NB4 (cell line): ENCODE measurements at regions not wholly inside any gene's neighbourhood (a gene's known extent, or its start where the extent isn't known, plus 50 kb on each side); places are given as distances from the start of the nearest gene placed in this dataset.

Experiments
- DNase-seq: peaks from one replicate; pipeline ENCODE4 v3.0.0; 2010; ENCODE audit warnings: low read depth
- H3K4me3 ChIP-seq: one replicate; pipeline ENCODE4 v1.5.1; 2011; ENCODE audit warnings: mild to moderate bottlenecking, low read depth, low read length, moderate library complexity
- CTCF ChIP-seq: IDR thresholded peaks from one replicate; pipeline ENCODE4 v1.5.1; 2012; ENCODE audit warnings: low read depth, low read length
- MAX ChIP-seq: IDR thresholded peaks from 2 replicates; pipeline ENCODE4 v1.6.1; 2011; ENCODE audit warnings: low read depth, low read length
- MYC ChIP-seq: IDR thresholded peaks from 2 replicates; pipeline ENCODE4 v1.6.1; 2011; ENCODE audit warnings: low read depth, low read length
- POLR2A ChIP-seq: IDR thresholded peaks from 2 replicates; pipeline ENCODE4 v1.6.1; 2011; ENCODE audit warnings: mild to moderate bottlenecking; ENCODE audit not compliant: insufficient read length; ENCODE audit errors: extremely low read depth

GRCh38 chr7:108863227-108863848 lies 293.7 kb downstream of the DNAJB9 start:
- no peak for DNase-seq
- H3K4me3 ChIP-seq: no peak overlapping the region
- no peak for TF ChIP-seq POLR2A
- TF ChIP-seq MAX: no peak
- TF ChIP-seq MYC: no peak
- no peak for TF ChIP-seq CTCF

GRCh38 chr7:108869070-108869469 lies 299.4 kb downstream of the DNAJB9 start:
- H3K4me3 ChIP-seq: no peak overlapping the region
- no peak for DNase-seq
- TF ChIP-seq POLR2A (no peak), CTCF (no peak), MAX (no peak), MYC (no peak)

GRCh38 chr7:108875139-108875538 lies 305.5 kb downstream of the DNAJB9 start:
- TF ChIP-seq MAX: no peak
- peak; percentile 63 for TF ChIP-seq CTCF
- DNase-seq: peak; percentile 48

GRCh38 chr7:108890862-108891261 lies 321.2 kb downstream of the DNAJB9 start:
- no peak for DNase-seq
- TF ChIP-seq MYC (no peak), MAX (no peak), POLR2A (no peak), CTCF (no peak)
- H3K4me3 ChIP-seq: no peak overlapping the region

More at GRCh38 chr7:108875139-108875538, 305.5 kb downstream of the DNAJB9 start:
- H3K4me3 ChIP-seq: no peak overlapping the region

- no peak for DNase-seq
- TF ChIP-seq POLR2A (no peak), CTCF (no peak), MAX (no peak), MYC (no peak)
- no peak overlapping the region for H3K4me3 ChIP-seq
Observed at GRCh38 chr7:108908456-108908855, 338.8 kb downstream of the DNAJB9 start.

- no peak for DNase-seq
- no peak for TF ChIP-seq MYC
- TF ChIP-seq POLR2A: no peak
- TF ChIP-seq MAX: no peak
- no peak for TF ChIP-seq CTCF
- no peak overlapping the region for H3K4me3 ChIP-seq
Observed at GRCh38 chr7:108911016-108911415, 341.3 kb downstream of the DNAJB9 start.
